WTC11 (cell line): ENCODE measurements at regions not wholly inside any gene's neighbourhood (a gene's known extent, or its start where the extent isn't known, plus 50 kb on each side); places are given as distances from the start of the nearest gene placed in this dataset.
"Not testable (repeated sequence)": the region's sequence is repeated elsewhere in the genome, so short reads cannot be mapped to it uniquely, and the experiment has no call there.

ENCODE experiments used
- ATAC-seq: fragments of 200-7000 bp; cut with Tn5 transposase; 2 replicates; pipeline ENCODE4 v1.10.0; 2021; ENCODE audit warnings: mild to moderate bottlenecking, moderate library complexity
- CTCF ChIA-PET: fragments of 300-600 bp; sonication (Branson Sonifier 250); formaldehyde crosslinking; loops from one replicate; lab custom pipeline; 2021; ENCODE audit warnings: antibody characterized with exemption; lab: Charles Lee
- POLR2A ChIA-PET: fragments of 350-600 bp; sonication (Branson Sonifier 250); formaldehyde crosslinking; loops from one replicate; lab custom pipeline; 2021; ENCODE audit warnings: antibody characterized with exemption; lab: Charles Lee
- DNase-seq: peaks from one replicate; pipeline ENCODE4 v3.0.0; 2021; ENCODE audit warnings: low spot score
- H3K27ac Mint-ChIP-seq: 2 replicates; pipeline ENCODE4 v1.8.0; 2021; ENCODE audit warnings: mixed read lengths
- H3K27me3 Mint-ChIP-seq: 2 replicates; pipeline ENCODE4 v1.8.0; 2021; ENCODE audit warnings: low read depth, mild to moderate bottlenecking, moderate library complexity, mixed read lengths
- H3K36me3 Mint-ChIP-seq: 2 replicates; pipeline ENCODE4 v1.8.0; 2021; ENCODE audit warnings: mixed read lengths
- H3K4me1 Mint-ChIP-seq: 2 replicates; pipeline ENCODE4 v1.8.0; 2022; ENCODE audit warnings: mixed read lengths
- H3K4me3 Mint-ChIP-seq: 2 replicates; pipeline ENCODE4 v1.8.0; 2021; ENCODE audit warnings: mild to moderate bottlenecking, moderate library complexity, mixed read lengths
- H3K9me3 Mint-ChIP-seq: 2 replicates; pipeline ENCODE4 v1.8.0; 2021; ENCODE audit warnings: mixed read lengths
- CREM ChIP-seq: sonication (generic); formaldehyde crosslinking; IDR thresholded peaks from 2 replicates; pipeline ENCODE4 v1.8.1; 2022; ENCODE audit warnings: mild to moderate bottlenecking, missing genetic modification reagents, moderate library complexity
- ELF4 ChIP-seq: sonication (generic); formaldehyde crosslinking; IDR thresholded peaks from 2 replicates; pipeline ENCODE4 v1.8.1; 2022; ENCODE audit warnings: low read depth, mild to moderate bottlenecking, moderate library complexity, missing genetic modification reagents
- EMX1 ChIP-seq: fragments of 250-450 bp; sonication (Bioruptor Pico); IDR thresholded peaks from 2 replicates; pipeline ENCODE4 v1.8.0; 2021; ENCODE audit warnings: mild to moderate bottlenecking
- ESRRA ChIP-seq: sonication (generic); formaldehyde crosslinking; IDR thresholded peaks from 2 replicates; pipeline ENCODE4 v1.8.1; 2022; ENCODE audit warnings: mild to moderate bottlenecking, missing genetic modification reagents, borderline replicate concordance
- FOXK1 ChIP-seq: sonication (generic); formaldehyde crosslinking; IDR thresholded peaks from 2 replicates; pipeline ENCODE4 v1.8.0; 2022; ENCODE audit warnings: mild to moderate bottlenecking, moderate library complexity, missing genetic modification reagents
- GABPB1 ChIP-seq: sonication (generic); formaldehyde crosslinking; IDR thresholded peaks from 2 replicates; pipeline ENCODE4 v1.8.1; 2023; ENCODE audit warnings: mild to moderate bottlenecking, missing genetic modification reagents
- HMGA2 ChIP-seq: fragments of 250-450 bp; sonication (Bioruptor Pico); IDR thresholded peaks from 2 replicates; pipeline ENCODE4 v1.4.0; 2021; ENCODE audit warnings: mild to moderate bottlenecking, moderate library complexity
- IRF2 ChIP-seq: sonication (generic); formaldehyde crosslinking; IDR thresholded peaks from 2 replicates; pipeline ENCODE4 v1.8.0; 2022; ENCODE audit warnings: low read depth, missing genetic modification reagents, borderline replicate concordance
- JAZF1 ChIP-seq: fragments of 250-450 bp; sonication (Bioruptor Pico); IDR thresholded peaks from 2 replicates; pipeline ENCODE4 v1.9.0; 2021; ENCODE audit warnings: moderate library complexity, mild to moderate bottlenecking, inconsistent platforms
- NFYB ChIP-seq: sonication (generic); formaldehyde crosslinking; conservative IDR thresholded peaks from 2 replicates; pipeline ENCODE4 v1.8.0; 2022; ENCODE audit warnings: low read depth, missing genetic modification reagents
- NR1H2 ChIP-seq: sonication (generic); formaldehyde crosslinking; IDR thresholded peaks from 2 replicates; pipeline ENCODE4 v1.9.0; 2021; ENCODE audit warnings: mild to moderate bottlenecking, moderate library complexity, missing genetic modification reagents
- NR3C1 ChIP-seq: sonication (generic); formaldehyde crosslinking; conservative IDR thresholded peaks from 2 replicates; pipeline ENCODE4 v1.8.1; 2023; ENCODE audit warnings: low read depth, mild to moderate bottlenecking, missing genetic modification reagents
- RORB ChIP-seq: fragments of 250-450 bp; sonication (Bioruptor Pico); IDR thresholded peaks from 2 replicates; pipeline ENCODE4 v1.9.0; 2021; ENCODE audit warnings: mild to moderate bottlenecking
- SMAD3 ChIP-seq: sonication (generic); formaldehyde crosslinking; IDR thresholded peaks from 2 replicates; pipeline ENCODE4 v1.8.0; 2022; ENCODE audit warnings: missing genetic modification reagents, mild to moderate bottlenecking, borderline replicate concordance
- TCF7 ChIP-seq: sonication (generic); formaldehyde crosslinking; IDR thresholded peaks from 2 replicates; pipeline ENCODE4 v1.8.0; 2022; ENCODE audit warnings: mild to moderate bottlenecking, low read depth, missing genetic modification reagents, moderate library complexity
- TEAD4 ChIP-seq: sonication (generic); formaldehyde crosslinking; IDR thresholded peaks from 2 replicates; pipeline ENCODE4 v1.8.0; 2022; ENCODE audit warnings: mild to moderate bottlenecking, missing genetic modification reagents
- ZNF121 ChIP-seq: sonication (generic); formaldehyde crosslinking; IDR thresholded peaks from 2 replicates; pipeline ENCODE4 v1.8.0; 2023; ENCODE audit warnings: missing genetic modification reagents
- ZNF671 ChIP-seq: fragments of 250-450 bp; sonication (Bioruptor Pico); IDR thresholded peaks from 2 replicates; pipeline ENCODE4 v1.8.0; 2021; ENCODE audit warnings: mild to moderate bottlenecking
- TF ChIP-seq, protein P1 (sequence below): fragments of 250-450 bp; sonication (Bioruptor Pico); IDR thresholded peaks from 2 replicates; pipeline ENCODE4 v1.9.0; 2021; ENCODE audit warnings: mild to moderate bottlenecking
- TF ChIP-seq, protein P2 (sequence below): sonication (generic); formaldehyde crosslinking; IDR thresholded peaks from 2 replicates; pipeline ENCODE4 v1.8.0; 2022; ENCODE audit warnings: mild to moderate bottlenecking, missing genetic modification reagents
- TF ChIP-seq, protein P3 (sequence below): sonication (generic); formaldehyde crosslinking; conservative IDR thresholded peaks from 2 replicates; pipeline ENCODE4 v1.8.1; 2022; ENCODE audit warnings: mild to moderate bottlenecking, missing genetic modification reagents
- TF ChIP-seq, protein P4 (sequence below): sonication (generic); formaldehyde crosslinking; IDR thresholded peaks from 2 replicates; pipeline ENCODE4 v1.8.1; 2023; ENCODE audit warnings: mild to moderate bottlenecking, missing genetic modification reagents
- TF ChIP-seq, protein P5 (sequence below): sonication (generic); formaldehyde crosslinking; IDR thresholded peaks from 2 replicates; pipeline ENCODE4 v1.8.1; 2023; ENCODE audit warnings: mild to moderate bottlenecking, missing genetic modification reagents
- TF ChIP-seq, protein P6 (sequence below): sonication (generic); formaldehyde crosslinking; IDR thresholded peaks from 2 replicates; pipeline ENCODE4 v1.8.0; 2022; ENCODE audit warnings: mild to moderate bottlenecking, missing genetic modification reagents
- TF ChIP-seq, protein P7 (sequence below): sonication (generic); formaldehyde crosslinking; IDR thresholded peaks from 2 replicates; pipeline ENCODE4 v1.8.1; 2022; ENCODE audit warnings: low read depth, mild to moderate bottlenecking, moderate library complexity, missing genetic modification reagents, borderline replicate concordance

DNA sequence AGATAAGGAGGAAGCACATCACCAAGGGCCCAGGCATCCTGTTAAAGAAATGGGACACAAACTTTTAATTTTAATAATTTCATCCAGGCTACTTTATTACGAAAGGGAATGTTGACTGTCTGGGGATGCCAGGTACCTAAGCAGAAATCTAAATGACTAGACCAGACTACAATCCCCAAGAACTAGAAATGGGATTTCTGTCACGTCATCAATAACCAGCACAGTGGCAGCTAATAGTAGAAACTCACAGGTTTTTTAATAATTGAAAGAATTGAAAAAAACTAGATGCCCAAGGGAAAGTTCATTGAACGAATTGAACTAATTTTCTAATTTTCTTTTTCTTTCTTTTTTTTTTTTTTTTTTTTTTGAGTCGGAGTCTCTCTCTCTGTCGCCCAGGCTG lies 789.3 kb downstream of the IGSF11 start:
- no peak overlapping the region for H3K27ac Mint-ChIP-seq
- DNase-seq, result no peak
- H3K27me3 Mint-ChIP-seq, result no peaks in the 10 kb centered on the region
- no peaks in the 10 kb centered on the region for H3K9me3 Mint-ChIP-seq
- ChIA-PET CTCF (no interaction called here), POLR2A (no interaction called here)
- TF ChIP-seq TCF7 (CRISPR knock-in tag) (no peak), NR3C1 (CRISPR knock-in tag) (no peak), ESRRA (CRISPR knock-in tag) (no peak), NR1H2 (CRISPR knock-in tag) (no peak), HMGA2 (CRISPR knock-in tag) (no peak), GABPB1 (CRISPR knock-in tag) (no peak)
- TF ChIP-seq, protein P1, sequence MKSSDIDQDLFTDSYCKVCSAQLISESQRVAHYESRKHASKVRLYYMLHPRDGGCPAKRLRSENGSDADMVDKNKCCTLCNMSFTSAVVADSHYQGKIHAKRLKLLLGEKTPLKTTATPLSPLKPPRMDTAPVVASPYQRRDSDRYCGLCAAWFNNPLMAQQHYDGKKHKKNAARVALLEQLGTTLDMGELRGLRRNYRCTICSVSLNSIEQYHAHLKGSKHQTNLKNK, result no peak
- TF ChIP-seq, protein P2, sequence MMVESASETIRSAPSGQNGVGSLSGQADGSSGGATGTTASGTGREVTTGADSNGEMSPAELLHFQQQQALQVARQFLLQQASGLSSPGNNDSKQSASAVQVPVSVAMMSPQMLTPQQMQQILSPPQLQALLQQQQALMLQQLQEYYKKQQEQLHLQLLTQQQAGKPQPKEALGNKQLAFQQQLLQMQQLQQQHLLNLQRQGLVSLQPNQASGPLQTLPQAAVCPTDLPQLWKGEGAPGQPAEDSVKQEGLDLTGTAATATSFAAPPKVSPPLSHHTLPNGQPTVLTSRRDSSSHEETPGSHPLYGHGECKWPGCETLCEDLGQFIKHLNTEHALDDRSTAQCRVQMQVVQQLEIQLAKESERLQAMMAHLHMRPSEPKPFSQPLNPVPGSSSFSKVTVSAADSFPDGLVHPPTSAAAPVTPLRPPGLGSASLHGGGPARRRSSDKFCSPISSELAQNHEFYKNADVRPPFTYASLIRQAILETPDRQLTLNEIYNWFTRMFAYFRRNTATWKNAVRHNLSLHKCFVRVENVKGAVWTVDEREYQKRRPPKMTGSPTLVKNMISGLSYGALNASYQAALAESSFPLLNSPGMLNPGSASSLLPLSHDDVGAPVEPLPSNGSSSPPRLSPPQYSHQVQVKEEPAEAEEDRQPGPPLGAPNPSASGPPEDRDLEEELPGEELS (CRISPR knock-in tag), result no peak
- TF ChIP-seq, protein P3, sequence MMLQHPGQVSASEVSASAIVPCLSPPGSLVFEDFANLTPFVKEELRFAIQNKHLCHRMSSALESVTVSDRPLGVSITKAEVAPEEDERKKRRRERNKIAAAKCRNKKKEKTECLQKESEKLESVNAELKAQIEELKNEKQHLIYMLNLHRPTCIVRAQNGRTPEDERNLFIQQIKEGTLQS (CRISPR knock-in tag), result no peak
- TF ChIP-seq, protein P4, sequence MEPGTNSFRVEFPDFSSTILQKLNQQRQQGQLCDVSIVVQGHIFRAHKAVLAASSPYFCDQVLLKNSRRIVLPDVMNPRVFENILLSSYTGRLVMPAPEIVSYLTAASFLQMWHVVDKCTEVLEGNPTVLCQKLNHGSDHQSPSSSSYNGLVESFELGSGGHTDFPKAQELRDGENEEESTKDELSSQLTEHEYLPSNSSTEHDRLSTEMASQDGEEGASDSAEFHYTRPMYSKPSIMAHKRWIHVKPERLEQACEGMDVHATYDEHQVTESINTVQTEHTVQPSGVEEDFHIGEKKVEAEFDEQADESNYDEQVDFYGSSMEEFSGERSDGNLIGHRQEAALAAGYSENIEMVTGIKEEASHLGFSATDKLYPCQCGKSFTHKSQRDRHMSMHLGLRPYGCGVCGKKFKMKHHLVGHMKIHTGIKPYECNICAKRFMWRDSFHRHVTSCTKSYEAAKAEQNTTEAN (CRISPR knock-in tag), result no peak
- TF ChIP-seq, protein P5, sequence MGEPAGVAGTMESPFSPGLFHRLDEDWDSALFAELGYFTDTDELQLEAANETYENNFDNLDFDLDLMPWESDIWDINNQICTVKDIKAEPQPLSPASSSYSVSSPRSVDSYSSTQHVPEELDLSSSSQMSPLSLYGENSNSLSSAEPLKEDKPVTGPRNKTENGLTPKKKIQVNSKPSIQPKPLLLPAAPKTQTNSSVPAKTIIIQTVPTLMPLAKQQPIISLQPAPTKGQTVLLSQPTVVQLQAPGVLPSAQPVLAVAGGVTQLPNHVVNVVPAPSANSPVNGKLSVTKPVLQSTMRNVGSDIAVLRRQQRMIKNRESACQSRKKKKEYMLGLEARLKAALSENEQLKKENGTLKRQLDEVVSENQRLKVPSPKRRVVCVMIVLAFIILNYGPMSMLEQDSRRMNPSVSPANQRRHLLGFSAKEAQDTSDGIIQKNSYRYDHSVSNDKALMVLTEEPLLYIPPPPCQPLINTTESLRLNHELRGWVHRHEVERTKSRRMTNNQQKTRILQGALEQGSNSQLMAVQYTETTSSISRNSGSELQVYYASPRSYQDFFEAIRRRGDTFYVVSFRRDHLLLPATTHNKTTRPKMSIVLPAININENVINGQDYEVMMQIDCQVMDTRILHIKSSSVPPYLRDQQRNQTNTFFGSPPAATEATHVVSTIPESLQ (CRISPR knock-in tag), result no peak
- H3K4me3 Mint-ChIP-seq, result no peak overlapping the region
- no peak for ATAC-seq
- no peaks in the 10 kb centered on the region for H3K36me3 Mint-ChIP-seq
- peaks cover 8% of the 10 kb centered on the region for H3K4me1 Mint-ChIP-seq

DNA sequence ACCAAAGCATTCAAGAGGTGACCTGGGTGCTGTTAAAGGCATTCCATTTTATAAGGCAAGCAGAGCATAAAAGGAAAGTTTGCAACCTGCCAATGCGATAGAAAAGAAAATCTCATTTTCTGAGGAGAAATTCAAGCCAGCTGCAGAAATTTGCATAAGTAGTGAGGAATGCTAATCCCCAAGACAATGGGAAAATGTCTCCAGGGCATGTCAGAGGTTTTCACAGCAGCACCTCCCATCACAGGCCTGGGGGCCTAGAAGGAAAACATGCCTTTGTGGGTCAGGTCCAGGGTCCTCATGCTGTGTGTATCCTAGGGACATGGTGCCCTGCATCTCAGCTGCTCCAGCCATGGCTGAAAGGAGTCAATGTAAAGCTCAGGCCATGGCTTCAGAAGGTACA lies 775.8 kb downstream of the IGSF11 start:
- H3K4me1 Mint-ChIP-seq, H3K4me3 Mint-ChIP-seq, POLR2A ChIA-PET, H3K27ac Mint-ChIP-seq, ATAC-seq, H3K27me3 Mint-ChIP-seq, CTCF ChIA-PET: not testable (repeated sequence)
- Mint-ChIP-seq H3K9me3 (peaks cover 46% of the 10 kb centered on the region), H3K36me3 (peaks cover 13% of the 10 kb centered on the region)
- peak; percentile 12 for DNase-seq

DNA sequence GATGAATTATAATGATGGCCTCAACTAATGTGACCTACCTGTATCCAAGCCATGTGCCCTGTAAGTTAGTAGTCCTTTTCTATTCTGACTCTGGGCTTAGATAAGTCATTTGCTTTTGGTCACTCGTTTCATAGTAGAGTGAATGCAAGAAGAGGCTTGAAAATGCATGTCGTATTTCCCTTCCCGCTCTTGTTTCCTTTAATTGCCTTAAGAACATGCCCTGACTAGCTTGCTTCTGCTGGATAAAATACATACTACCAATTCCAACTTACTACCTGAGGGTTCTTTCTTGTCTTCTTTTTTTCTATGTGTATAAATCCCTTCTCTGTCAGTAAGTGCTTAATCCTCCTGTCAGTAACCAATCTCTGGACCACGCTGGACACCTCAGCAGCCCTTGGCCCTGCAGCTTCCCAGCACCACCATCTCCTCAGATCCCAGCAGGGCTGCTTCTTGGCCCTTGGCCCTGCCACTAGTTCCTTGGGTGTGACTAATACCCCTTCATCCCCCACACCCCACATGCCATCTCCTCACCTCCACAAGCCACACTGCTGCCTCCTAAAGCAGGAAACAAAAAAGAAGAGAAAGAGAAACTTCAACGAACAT lies 771.7 kb downstream of the IGSF11 start:
- ChIA-PET POLR2A (no interaction called here), CTCF (no interaction called here)
- DNase-seq (no peak), ATAC-seq (no peak)
- peaks cover 24% of the 10 kb centered on the region for H3K9me3 Mint-ChIP-seq
- H3K27me3 Mint-ChIP-seq, result no peaks in the 10 kb centered on the region
- no peak overlapping the region for H3K4me3 Mint-ChIP-seq
- peaks cover 10% of the 10 kb centered on the region for H3K36me3 Mint-ChIP-seq
- H3K4me1 Mint-ChIP-seq, result peaks cover 9% of the 10 kb centered on the region; the same call in 1 of the 2 replicates
- H3K27ac Mint-ChIP-seq, result no peak overlapping the region
- TF ChIP-seq, protein P6, sequence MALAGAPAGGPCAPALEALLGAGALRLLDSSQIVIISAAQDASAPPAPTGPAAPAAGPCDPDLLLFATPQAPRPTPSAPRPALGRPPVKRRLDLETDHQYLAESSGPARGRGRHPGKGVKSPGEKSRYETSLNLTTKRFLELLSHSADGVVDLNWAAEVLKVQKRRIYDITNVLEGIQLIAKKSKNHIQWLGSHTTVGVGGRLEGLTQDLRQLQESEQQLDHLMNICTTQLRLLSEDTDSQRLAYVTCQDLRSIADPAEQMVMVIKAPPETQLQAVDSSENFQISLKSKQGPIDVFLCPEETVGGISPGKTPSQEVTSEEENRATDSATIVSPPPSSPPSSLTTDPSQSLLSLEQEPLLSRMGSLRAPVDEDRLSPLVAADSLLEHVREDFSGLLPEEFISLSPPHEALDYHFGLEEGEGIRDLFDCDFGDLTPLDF (CRISPR knock-in tag), result no peak
- TF ChIP-seq NR3C1 (CRISPR knock-in tag) (no peak), EMX1 (CRISPR knock-in tag) (no peak), IRF2 (CRISPR knock-in tag) (no peak), SMAD3 (CRISPR knock-in tag) (no peak), ZNF121 (no peak), TCF7 (CRISPR knock-in tag) (no peak), ELF4 (CRISPR knock-in tag) (no peak), ZNF671 (CRISPR knock-in tag) (no peak), TEAD4 (CRISPR knock-in tag) (no peak), JAZF1 (CRISPR knock-in tag) (no peak), CREM (CRISPR knock-in tag) (no peak), RORB (no peak), NFYB (CRISPR knock-in tag) (no peak), FOXK1 (CRISPR knock-in tag) (no peak)
- TF ChIP-seq, protein P7, sequence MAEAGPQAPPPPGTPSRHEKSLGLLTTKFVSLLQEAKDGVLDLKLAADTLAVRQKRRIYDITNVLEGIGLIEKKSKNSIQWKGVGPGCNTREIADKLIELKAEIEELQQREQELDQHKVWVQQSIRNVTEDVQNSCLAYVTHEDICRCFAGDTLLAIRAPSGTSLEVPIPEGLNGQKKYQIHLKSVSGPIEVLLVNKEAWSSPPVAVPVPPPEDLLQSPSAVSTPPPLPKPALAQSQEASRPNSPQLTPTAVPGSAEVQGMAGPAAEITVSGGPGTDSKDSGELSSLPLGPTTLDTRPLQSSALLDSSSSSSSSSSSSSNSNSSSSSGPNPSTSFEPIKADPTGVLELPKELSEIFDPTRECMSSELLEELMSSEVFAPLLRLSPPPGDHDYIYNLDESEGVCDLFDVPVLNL, result no peak
